ENCODE measurements at regions not wholly inside any gene's neighbourhood (a gene's known extent, or its start where the extent isn't known, plus 50 kb on each side); places are given as distances from the start of the nearest gene placed in this dataset.

GRCh38 chr7:12861070-12861469 lies 173.6 kb downstream of the ARL4A start:
- TF ChIP-seq ZSCAN29 (IDR thresholded peaks at IDR 0.05) (no peak), ESRRA (IDR thresholded peaks at IDR 0.05; ENCODE audit: low read length) (no peak), TAF1 (IDR thresholded peaks at IDR 0.05; ENCODE audit: borderline replicate concordance, low read depth, low read length) (no peak), RCOR1 (conservative IDR thresholded peaks at IDR 0.05; ENCODE audit: low read depth, low read length) (no peak), CTCF (IDR thresholded peaks at IDR 0.05 in 2 of 3, conservative IDR thresholded peaks at IDR 0.05 in 1 of 3; ENCODE audit: control insufficient read depth in 2 of 3, extremely low read depth in 1 of 3, insufficient read depth in 1 of 3, low read depth in 3 of 3, low read length in 3 of 3) (no peak), MYC (IDR thresholded peaks at IDR 0.05; ENCODE audit: insufficient read depth, insufficient read length, insufficient replicate concordance, low read length, severe bottlenecking) (no peak), SREBF1 (IDR thresholded peaks at IDR 0.05; ENCODE audit: low read length) (no peak), RFX5 (IDR thresholded peaks at IDR 0.05; ENCODE audit: low read depth, low read length) (no peak), BACH1 (IDR thresholded peaks at IDR 0.05; ENCODE audit: borderline replicate concordance) (no peak), RAD51 (IDR thresholded peaks at IDR 0.05) (no peak), POLR2AphosphoS5 (IDR thresholded peaks at IDR 0.05; ENCODE audit: low read length) (no peak), MXI1 (IDR thresholded peaks at IDR 0.05; ENCODE audit: low read depth, low read length) (no peak), EED (IDR thresholded peaks at IDR 0.05; ENCODE audit: low read depth) (no peak), RAD21 (IDR thresholded peaks at IDR 0.05; ENCODE audit: insufficient read depth, low read depth, low read length) (no peak)

Data from GM12878 (cell line).